GM10248 (cell line): ENCODE measurements at regions not wholly inside any gene's neighbourhood (a gene's known extent, or its start where the extent isn't known, plus 50 kb on each side); places are given as distances from the start of the nearest gene placed in this dataset.

Source experiments
- CTCF ChIA-PET: fragments of 300-600 bp; sonication (Branson Sonifier 250); formaldehyde crosslinking; extraction: SDS; loops from one replicate; lab custom pipeline; 2021; ENCODE audit warnings: antibody characterized with exemption; lab: Yijun Ruan, JAX
- POLR2A ChIA-PET: fragments of 350-650 bp; sonication (Branson Sonifier 250); formaldehyde crosslinking; extraction: SDS; loops from one replicate; lab custom pipeline; 2020; ENCODE audit warnings: antibody characterized with exemption; lab: Yijun Ruan, JAX
- DNase-seq: peaks from one replicate; pipeline ENCODE4 v3.0.0; 2012; ENCODE audit errors: extremely low spot score
- TF ChIP-seq, protein P1 (sequence below): IDR thresholded peaks from 2 replicates; pipeline ENCODE4 v1.5.1; 2012; ENCODE audit warnings: mild to moderate bottlenecking, low read depth; ENCODE audit errors: extremely low read depth, missing control alignments, control extremely low read depth

DNA sequence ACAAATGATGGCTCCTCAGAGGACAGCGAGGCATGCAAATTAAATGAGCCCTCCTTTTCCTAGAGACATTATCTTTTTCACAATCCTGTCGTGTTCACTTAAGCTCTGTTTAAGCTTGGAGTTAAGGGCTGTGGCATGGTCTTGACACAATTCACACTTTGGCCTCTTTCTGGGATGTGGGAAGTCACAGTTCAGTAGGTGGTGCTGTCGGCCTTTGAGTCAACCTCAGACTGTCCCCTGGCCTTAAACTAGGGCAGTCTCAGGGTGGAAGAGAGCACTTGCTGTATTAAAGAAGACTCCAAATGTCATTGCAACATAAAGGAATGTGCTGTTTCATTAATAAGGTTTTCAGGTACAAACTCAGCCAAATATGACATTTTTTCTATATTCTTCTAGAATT, 351.0 kb downstream of the MCTP2 start:
- peak; percentile 20 for DNase-seq
- CTCF ChIA-PET, result interaction anchor here (0.8 to 4.2 kb wide), 5 partner anchors 11 to 1787 kb away, joined by 3 to 24 read pairs (median 5); no protein-coding TSS in a partner anchor
- POLR2A ChIA-PET, result no interaction called here
- TF ChIP-seq, protein P1, sequence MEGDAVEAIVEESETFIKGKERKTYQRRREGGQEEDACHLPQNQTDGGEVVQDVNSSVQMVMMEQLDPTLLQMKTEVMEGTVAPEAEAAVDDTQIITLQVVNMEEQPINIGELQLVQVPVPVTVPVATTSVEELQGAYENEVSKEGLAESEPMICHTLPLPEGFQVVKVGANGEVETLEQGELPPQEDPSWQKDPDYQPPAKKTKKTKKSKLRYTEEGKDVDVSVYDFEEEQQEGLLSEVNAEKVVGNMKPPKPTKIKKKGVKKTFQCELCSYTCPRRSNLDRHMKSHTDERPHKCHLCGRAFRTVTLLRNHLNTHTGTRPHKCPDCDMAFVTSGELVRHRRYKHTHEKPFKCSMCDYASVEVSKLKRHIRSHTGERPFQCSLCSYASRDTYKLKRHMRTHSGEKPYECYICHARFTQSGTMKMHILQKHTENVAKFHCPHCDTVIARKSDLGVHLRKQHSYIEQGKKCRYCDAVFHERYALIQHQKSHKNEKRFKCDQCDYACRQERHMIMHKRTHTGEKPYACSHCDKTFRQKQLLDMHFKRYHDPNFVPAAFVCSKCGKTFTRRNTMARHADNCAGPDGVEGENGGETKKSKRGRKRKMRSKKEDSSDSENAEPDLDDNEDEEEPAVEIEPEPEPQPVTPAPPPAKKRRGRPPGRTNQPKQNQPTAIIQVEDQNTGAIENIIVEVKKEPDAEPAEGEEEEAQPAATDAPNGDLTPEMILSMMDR, result peak; percentile 57

DNA sequence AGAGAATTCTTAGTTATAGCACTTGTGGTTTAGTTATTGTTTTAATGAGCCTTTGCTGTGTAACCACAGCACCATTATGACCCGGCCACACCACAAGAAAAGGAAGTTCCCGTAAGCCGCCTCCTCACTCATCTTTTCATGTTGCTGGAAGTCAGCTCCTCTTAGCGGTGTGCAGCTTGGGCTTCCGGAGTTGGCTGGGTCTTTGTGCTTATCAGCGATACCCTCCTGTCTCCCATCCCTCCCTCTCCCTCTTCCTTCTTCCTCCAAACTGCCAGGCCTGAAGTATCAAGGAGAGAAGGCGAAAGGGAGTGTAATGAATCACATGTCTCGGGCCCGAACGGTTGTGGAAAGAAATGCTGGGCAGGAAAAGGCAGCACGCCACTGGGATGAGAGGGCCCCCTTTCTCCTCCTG, 353.5 kb downstream of the MCTP2 start:
- TF ChIP-seq, protein P1, result no peak
- ChIA-PET CTCF (interaction anchor here (4.2 kb wide), 1 partner anchor 706 kb away, joined by 24 read pairs; no protein-coding TSS in a partner anchor), POLR2A (no interaction called here)
- peak; percentile 28 for DNase-seq

DNA sequence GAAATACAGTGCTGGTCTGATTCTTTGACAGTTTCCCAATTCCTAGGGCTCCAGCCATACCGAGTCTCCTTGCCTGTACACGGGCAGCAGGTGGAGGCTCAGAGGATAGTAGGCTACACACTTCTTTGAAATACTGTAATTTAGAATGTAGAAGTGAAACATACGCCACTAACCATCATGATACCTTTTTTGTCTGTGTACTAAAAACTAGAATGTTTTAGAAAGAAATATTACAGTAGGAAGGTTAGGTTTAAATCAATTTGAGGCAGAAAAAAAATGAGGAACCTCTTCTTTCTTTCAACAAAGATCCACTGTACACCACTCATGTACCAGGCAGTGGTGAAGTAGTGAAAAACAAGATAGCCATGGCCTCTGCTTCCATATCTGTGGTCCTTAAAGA, 354.7 kb downstream of the MCTP2 start:
- ChIA-PET CTCF (no interaction called here), POLR2A (no interaction called here)
- peak; percentile 10 for DNase-seq
- TF ChIP-seq, protein P1, result no peak

DNA sequence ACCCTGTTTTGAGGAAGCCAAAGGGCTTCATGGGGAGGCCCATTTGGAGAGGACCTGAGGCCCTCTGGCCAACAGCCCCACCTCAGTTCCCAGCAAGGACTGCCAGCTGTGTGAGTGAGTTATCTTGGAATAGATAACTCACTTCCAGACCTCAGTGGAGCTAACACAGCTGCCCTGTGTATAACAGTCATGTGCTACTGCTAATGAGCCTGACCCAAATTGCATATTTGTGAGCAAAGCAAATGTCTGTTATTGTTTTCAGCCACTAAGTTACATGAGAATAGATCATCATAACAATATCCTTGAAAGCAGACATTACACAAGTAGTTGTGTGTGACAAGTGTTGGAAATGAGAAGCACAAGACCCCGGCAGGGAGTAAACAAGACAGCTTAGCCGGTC, 355.8 kb downstream of the MCTP2 start:
- ChIA-PET POLR2A (no interaction called here), CTCF (no interaction called here)
- no peak for DNase-seq
- TF ChIP-seq, protein P1, result no peak

DNA sequence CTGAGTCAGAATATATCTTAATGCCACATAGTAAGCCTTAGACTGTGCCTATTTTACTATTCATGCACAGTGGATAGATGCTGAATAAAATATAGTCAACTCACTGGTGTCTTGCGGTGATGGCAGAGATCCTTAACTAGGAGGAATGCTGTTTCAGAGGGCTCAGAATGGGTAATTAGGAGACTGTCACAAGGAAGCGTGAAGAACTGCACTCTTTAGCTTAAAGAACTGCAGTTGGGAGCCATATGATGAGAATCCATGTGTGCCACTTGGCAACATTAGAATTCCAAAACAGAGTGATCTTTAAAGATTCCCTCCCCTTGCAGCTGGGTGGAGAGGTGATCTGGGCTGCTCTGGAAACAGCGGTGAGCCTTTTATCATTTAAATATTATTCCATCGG, 357.6 kb downstream of the MCTP2 start:
- POLR2A ChIA-PET, result no interaction called here
- TF ChIP-seq, protein P1, result no peak
- CTCF ChIA-PET, result no interaction called here
- no peak for DNase-seq

DNA sequence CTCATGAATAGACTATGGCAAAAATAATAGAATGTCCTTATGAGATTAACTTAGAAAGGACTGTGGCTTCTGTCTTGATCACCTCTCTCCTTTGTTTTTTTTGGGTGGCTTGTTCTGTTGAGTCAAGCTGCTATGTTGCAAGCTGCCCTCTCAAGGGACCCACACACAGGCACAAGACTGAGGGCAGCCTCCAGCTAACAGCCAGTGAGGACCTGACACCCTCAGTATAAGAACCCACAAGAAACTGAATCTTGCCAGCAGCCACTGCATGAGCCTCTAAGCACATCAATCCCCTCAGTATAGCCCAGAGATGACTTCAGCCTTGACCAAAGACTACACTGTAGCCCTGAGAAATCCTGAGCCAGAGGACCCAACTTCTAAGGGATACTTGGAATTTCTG, 361.1 kb downstream of the MCTP2 start:
- ChIA-PET POLR2A (no interaction called here), CTCF (no interaction called here)
- TF ChIP-seq, protein P1, result no peak
- no peak for DNase-seq
